ENCODE measurements at regions not wholly inside any gene's neighbourhood (a gene's known extent, or its start where the extent isn't known, plus 50 kb on each side); places are given as distances from the start of the nearest gene placed in this dataset.

GRCh38 chr7:69341288-69341687 lies 257.0 kb upstream of the AUTS2 start:
- no peaks in the 10 kb centered on the region for H3K4me1 Mint-ChIP-seq (ENCODE audit: low read depth)
- H3K27ac Mint-ChIP-seq: no peak overlapping the region
- DNase-seq (ENCODE audit: low spot score): no peak
- H3K36me3 Mint-ChIP-seq (ENCODE audit: low read depth): no peaks in the 10 kb centered on the region
- H3K4me3 Mint-ChIP-seq (ENCODE audit: low read depth): no peak overlapping the region
- no peaks in the 10 kb centered on the region for H3K27me3 Mint-ChIP-seq (ENCODE audit: low read depth)
- intact Hi-C loops (cut with micrococcal nuclease): no loop called here
- H3K9me3 Mint-ChIP-seq: peaks cover 48% of the 10 kb centered on the region

GRCh38 chr7:69342154-69342884 lies 256.0 kb upstream of the AUTS2 start:
- Mint-ChIP-seq H3K36me3 (ENCODE audit: low read depth) (no peaks in the 10 kb centered on the region), H3K27ac (no peak overlapping the region), H3K27me3 (ENCODE audit: low read depth) (no peaks in the 10 kb centered on the region), H3K4me3 (ENCODE audit: low read depth) (no peak overlapping the region), H3K9me3 (peaks cover 39% of the 10 kb centered on the region), H3K4me1 (ENCODE audit: low read depth) (no peaks in the 10 kb centered on the region)
- DNase-seq (ENCODE audit: low spot score): no peak
- intact Hi-C loops (cut with micrococcal nuclease): no loop called here

GRCh38 chr7:69349291-69349690 lies 249.0 kb upstream of the AUTS2 start:
- intact Hi-C loops (cut with micrococcal nuclease): no loop called here
- Mint-ChIP-seq H3K27me3 (ENCODE audit: low read depth) (no peaks in the 10 kb centered on the region), H3K36me3 (ENCODE audit: low read depth) (no peaks in the 10 kb centered on the region), H3K9me3 (peaks cover 29% of the 10 kb centered on the region), H3K4me3 (ENCODE audit: low read depth) (no peak overlapping the region), H3K27ac (no peak overlapping the region), H3K4me1 (ENCODE audit: low read depth) (no peaks in the 10 kb centered on the region)
- DNase-seq (ENCODE audit: low spot score): no peak

GRCh38 chr7:69358163-69358821 lies 240.0 kb upstream of the AUTS2 start:
- Mint-ChIP-seq H3K27me3 (ENCODE audit: low read depth) (no peaks in the 10 kb centered on the region), H3K4me3 (ENCODE audit: low read depth) (no peak overlapping the region), H3K36me3 (ENCODE audit: low read depth) (no peaks in the 10 kb centered on the region), H3K4me1 (ENCODE audit: low read depth) (no peaks in the 10 kb centered on the region), H3K9me3 (peaks cover 4% of the 10 kb centered on the region), H3K27ac (no peak overlapping the region)
- intact Hi-C loops (cut with micrococcal nuclease): no loop called here
- DNase-seq (ENCODE audit: low spot score): no peak

GRCh38 chr7:69359003-69359700 lies 239.1 kb upstream of the AUTS2 start:
- Mint-ChIP-seq H3K36me3 (ENCODE audit: low read depth) (no peaks in the 10 kb centered on the region), H3K9me3 (peaks cover 8% of the 10 kb centered on the region), H3K27me3 (ENCODE audit: low read depth) (no peaks in the 10 kb centered on the region), H3K4me1 (ENCODE audit: low read depth) (no peaks in the 10 kb centered on the region), H3K4me3 (ENCODE audit: low read depth) (no peak overlapping the region), H3K27ac (no peak overlapping the region)
- no peak for DNase-seq (ENCODE audit: low spot score)
- intact Hi-C loops (cut with micrococcal nuclease): no loop called here

- DNase-seq (ENCODE audit: low spot score): no peak
- no peak overlapping the region for H3K4me3 Mint-ChIP-seq (ENCODE audit: low read depth)
- peaks cover 8% of the 10 kb centered on the region for H3K9me3 Mint-ChIP-seq
- intact Hi-C loops (cut with micrococcal nuclease): no loop called here
- no peaks in the 10 kb centered on the region for H3K27me3 Mint-ChIP-seq (ENCODE audit: low read depth)
- no peaks in the 10 kb centered on the region for H3K4me1 Mint-ChIP-seq (ENCODE audit: low read depth)
- H3K36me3 Mint-ChIP-seq (ENCODE audit: low read depth): no peaks in the 10 kb centered on the region
- no peak overlapping the region for H3K27ac Mint-ChIP-seq
Measured at GRCh38 chr7:69360913-69361312, 237.4 kb upstream of the AUTS2 start.

GRCh38 chr7:69363136-69363535 lies 235.1 kb upstream of the AUTS2 start:
- Mint-ChIP-seq H3K27ac (no peak overlapping the region), H3K27me3 (ENCODE audit: low read depth) (no peaks in the 10 kb centered on the region), H3K4me3 (ENCODE audit: low read depth) (no peak overlapping the region), H3K36me3 (ENCODE audit: low read depth) (no peaks in the 10 kb centered on the region), H3K9me3 (peaks cover 11% of the 10 kb centered on the region), H3K4me1 (ENCODE audit: low read depth) (no peaks in the 10 kb centered on the region)
- intact Hi-C loops (cut with micrococcal nuclease): no loop called here
- no peak for DNase-seq (ENCODE audit: low spot score)

GRCh38 chr7:69364813-69365643 lies 233.2 kb upstream of the AUTS2 start:
- Mint-ChIP-seq H3K9me3 (peaks cover 15% of the 10 kb centered on the region), H3K36me3 (ENCODE audit: low read depth) (no peaks in the 10 kb centered on the region), H3K4me3 (ENCODE audit: low read depth) (no peak overlapping the region), H3K27ac (no peak overlapping the region), H3K4me1 (ENCODE audit: low read depth) (no peaks in the 10 kb centered on the region), H3K27me3 (ENCODE audit: low read depth) (no peaks in the 10 kb centered on the region)
- DNase-seq (ENCODE audit: low spot score): no peak
- intact Hi-C loops (cut with micrococcal nuclease): no loop called here

- H3K9me3 Mint-ChIP-seq: peaks cover 16% of the 10 kb centered on the region
- no peaks in the 10 kb centered on the region for H3K27me3 Mint-ChIP-seq (ENCODE audit: low read depth)
- no peaks in the 10 kb centered on the region for H3K4me1 Mint-ChIP-seq (ENCODE audit: low read depth)
- intact Hi-C loops (cut with micrococcal nuclease): no loop called here
- no peak overlapping the region for H3K27ac Mint-ChIP-seq
- no peak for DNase-seq (ENCODE audit: low spot score)
- no peaks in the 10 kb centered on the region for H3K36me3 Mint-ChIP-seq (ENCODE audit: low read depth)
- no peak overlapping the region for H3K4me3 Mint-ChIP-seq (ENCODE audit: low read depth)
Measured at GRCh38 chr7:69365651-69366192, 232.6 kb upstream of the AUTS2 start.

- Mint-ChIP-seq H3K9me3 (peaks cover 16% of the 10 kb centered on the region), H3K4me1 (ENCODE audit: low read depth) (no peaks in the 10 kb centered on the region), H3K27ac (no peak overlapping the region), H3K27me3 (ENCODE audit: low read depth) (no peaks in the 10 kb centered on the region), H3K4me3 (ENCODE audit: low read depth) (no peak overlapping the region), H3K36me3 (ENCODE audit: low read depth) (no peaks in the 10 kb centered on the region)
- intact Hi-C loops (cut with micrococcal nuclease): no loop called here
- no peak for DNase-seq (ENCODE audit: low spot score)
Measured at GRCh38 chr7:69367780-69368179, 230.5 kb upstream of the AUTS2 start.

GRCh38 chr7:69373171-69374043 lies 224.9 kb upstream of the AUTS2 start:
- Mint-ChIP-seq H3K27me3 (ENCODE audit: low read depth) (no peaks in the 10 kb centered on the region), H3K27ac (no peak overlapping the region), H3K4me1 (ENCODE audit: low read depth) (no peaks in the 10 kb centered on the region), H3K36me3 (ENCODE audit: low read depth) (no peaks in the 10 kb centered on the region), H3K4me3 (ENCODE audit: low read depth) (no peak overlapping the region), H3K9me3 (peaks cover 17% of the 10 kb centered on the region)
- DNase-seq (ENCODE audit: low spot score): no peak
- intact Hi-C loops (cut with micrococcal nuclease): no loop called here

- H3K27me3 Mint-ChIP-seq (ENCODE audit: low read depth): no peaks in the 10 kb centered on the region
- H3K4me3 Mint-ChIP-seq (ENCODE audit: low read depth): no peak overlapping the region
- no peak for DNase-seq (ENCODE audit: low spot score)
- intact Hi-C loops (cut with micrococcal nuclease): no loop called here
- peaks cover 21% of the 10 kb centered on the region for H3K9me3 Mint-ChIP-seq
- H3K27ac Mint-ChIP-seq: no peak overlapping the region
- no peaks in the 10 kb centered on the region for H3K36me3 Mint-ChIP-seq (ENCODE audit: low read depth)
- H3K4me1 Mint-ChIP-seq (ENCODE audit: low read depth): no peaks in the 10 kb centered on the region
Measured at GRCh38 chr7:69374044-69374425, 224.2 kb upstream of the AUTS2 start.
